NCI-H1930 (cell line): ENCODE measurements at regions not wholly inside any gene's neighbourhood (a gene's known extent, or its start where the extent isn't known, plus 50 kb on each side); places are given as distances from the start of the nearest gene placed in this dataset.
"Not testable (repeated sequence)": the region's sequence is repeated elsewhere in the genome, so short reads cannot be mapped to it uniquely, and the experiment has no call there.

ENCODE experiments used
- DNase-seq, 2 experiments: peaks; one replicate each; lab custom pipeline; 2025; lab: John Stamatoyannopoulos, UW

DNA sequence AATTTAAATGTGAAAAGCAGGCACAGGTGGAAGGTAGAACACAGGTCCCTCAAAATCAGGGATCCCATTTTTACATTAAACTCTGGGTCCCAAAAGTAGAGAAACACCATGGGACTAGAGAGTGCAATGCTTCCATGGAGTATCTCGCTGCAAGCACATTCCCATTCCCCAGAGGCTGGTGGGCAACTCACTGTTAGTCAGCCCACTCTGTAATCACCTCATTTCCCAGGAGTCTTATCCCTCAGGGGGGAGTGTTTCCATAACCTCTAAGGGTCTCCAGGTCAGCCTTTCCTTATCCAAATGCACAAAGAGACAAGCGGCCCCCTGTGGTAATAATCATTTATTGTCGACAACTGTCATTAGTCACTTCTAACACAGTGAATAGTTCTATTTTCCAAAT is 490.1 kb upstream of the LRRC7 start:
- no peak for DNase-seq

- DNase-seq = no peak
These were observed 486.1 kb upstream of the LRRC7 start for GRCh38 chr1:69081668-69082067.

DNA sequence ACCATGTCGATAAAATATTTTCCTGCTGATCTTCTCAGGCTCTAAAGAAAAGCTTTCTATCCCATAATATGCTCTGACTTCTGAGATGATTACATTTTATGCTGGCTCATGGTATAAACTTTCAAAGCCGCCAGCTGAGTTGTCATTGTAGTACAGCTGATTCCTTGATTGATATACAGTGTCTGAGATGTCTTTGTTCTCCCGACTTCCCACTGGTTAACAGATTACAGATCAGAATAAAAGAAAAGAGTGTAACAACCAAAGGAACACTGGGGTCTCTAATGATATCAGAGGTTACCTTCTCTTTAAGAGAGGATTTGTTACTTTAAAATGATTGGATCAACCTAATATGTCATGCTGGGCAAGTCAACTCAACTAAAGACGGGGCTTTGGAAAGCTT is 485.4 kb upstream of the LRRC7 start:
- DNase-seq = no peak

DNA sequence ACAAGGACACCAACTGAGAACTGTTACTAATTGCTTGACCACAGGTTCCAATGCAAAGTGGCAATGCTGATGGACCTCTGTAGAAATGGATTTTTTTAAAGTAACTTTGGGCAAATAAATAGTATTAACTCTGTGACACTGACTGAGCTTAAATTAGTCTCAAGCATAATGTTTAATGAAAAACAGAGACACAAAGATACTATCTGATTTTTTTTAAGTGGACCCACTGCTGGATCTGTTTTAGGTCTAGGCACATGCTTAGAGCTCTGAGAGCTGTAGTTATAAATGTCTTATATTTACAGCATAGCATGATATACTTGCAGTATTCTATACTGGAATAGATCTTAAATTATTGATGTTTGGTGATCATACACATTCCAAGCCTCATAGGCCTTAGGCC is 481.6 kb upstream of the LRRC7 start:
- no peak for DNase-seq

- no peak for DNase-seq
These were observed 479.2 kb upstream of the LRRC7 start for GRCh38 chr1:69088571-69088970.

DNA sequence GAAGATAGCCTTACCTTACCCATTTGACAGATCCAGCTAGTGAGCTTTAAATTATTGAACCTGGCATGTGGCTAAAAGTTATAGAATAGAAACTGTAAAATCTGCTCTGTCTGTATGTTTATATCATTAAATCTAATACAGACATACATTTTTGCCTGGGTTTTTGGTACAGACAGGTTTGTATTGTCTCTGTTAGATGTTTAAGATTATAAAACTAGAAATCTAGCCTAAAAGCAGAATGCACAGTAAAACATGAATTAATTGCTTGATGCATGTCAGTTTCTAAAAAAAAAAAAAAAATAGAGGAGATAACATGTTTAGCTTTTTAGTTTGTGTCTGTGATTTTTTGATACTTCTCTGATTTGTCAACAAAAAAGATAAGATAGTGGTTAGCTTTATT is 477.6 kb upstream of the LRRC7 start:
- DNase-seq = no peak

- DNase-seq = no peak
These were observed 477.0 kb upstream of the LRRC7 start for GRCh38 chr1:69090752-69091151.

- not testable (repeated sequence) for DNase-seq
These were observed 465.7 kb upstream of the LRRC7 start for GRCh38 chr1:69102058-69102457.

DNA sequence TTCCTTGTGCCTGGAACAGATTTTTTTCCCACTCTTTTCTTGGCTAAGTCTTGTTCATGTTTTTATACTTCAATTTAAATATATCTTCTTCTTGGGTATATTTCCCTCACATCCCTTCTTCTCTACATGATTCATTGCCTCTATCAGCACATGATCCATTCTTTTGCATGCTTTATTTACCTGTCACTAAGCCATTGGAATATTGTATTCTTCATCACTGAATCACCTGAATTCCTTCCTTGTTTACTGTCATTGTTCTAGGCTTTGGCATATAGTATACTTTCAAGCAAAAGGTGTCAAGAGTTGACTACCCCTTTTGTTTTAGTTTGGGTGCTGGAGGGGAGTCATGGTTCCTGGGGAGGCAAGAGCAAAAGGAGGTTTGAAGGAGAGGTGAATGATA is 464.5 kb upstream of the LRRC7 start:
- no peak for DNase-seq

- no peak for DNase-seq
These were observed 463.9 kb upstream of the LRRC7 start for GRCh38 chr1:69103705-69104385.

- DNase-seq = no peak
These were observed 462.8 kb upstream of the LRRC7 start for GRCh38 chr1:69104894-69105293.

DNA sequence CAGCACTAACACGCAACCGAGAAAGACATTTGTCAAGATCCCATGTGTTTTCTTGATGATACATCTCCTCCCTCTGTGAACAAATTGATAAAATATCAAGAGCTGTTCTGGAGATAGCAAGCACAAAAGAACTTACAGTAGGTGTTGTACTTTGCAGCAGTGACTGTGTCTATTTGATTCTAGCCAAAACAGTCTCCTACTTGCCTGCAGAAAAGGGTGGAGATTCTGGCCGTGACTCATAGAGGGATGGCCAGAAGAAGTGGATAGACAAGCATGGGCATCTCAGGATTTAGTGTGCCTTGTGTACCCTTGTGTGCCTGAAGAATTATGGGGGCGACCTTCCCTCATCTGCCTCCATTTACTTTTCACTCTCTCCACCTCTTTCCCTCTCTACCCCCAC is 458.4 kb upstream of the LRRC7 start:
- no peak for DNase-seq

GRCh38 chr1:69110851-69111250 is 456.9 kb upstream of the LRRC7 start:
- no peak for DNase-seq

GRCh38 chr1:69120126-69120741 is 447.5 kb upstream of the LRRC7 start:
- DNase-seq = not testable (repeated sequence)

- no peak for DNase-seq
These were observed 446.9 kb upstream of the LRRC7 start for GRCh38 chr1:69120817-69121216.

DNA sequence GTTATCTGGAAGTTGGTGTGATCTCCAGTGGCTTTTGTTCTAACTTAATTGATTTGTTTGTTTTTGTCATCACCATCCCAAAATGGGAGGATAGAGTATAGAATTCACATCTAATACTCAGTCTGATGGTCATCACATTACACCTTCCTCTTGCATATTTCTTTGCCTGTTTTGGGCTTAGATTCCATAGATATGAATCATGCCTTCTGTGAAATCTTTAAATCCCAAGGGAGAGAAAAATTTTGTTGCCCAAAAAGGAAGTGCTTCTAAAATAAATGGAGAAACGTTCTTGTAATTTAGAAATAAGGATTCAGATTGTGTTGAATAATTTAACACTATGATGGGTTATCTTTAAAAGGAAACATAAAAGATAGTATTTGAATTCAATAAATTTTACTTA is 446.0 kb upstream of the LRRC7 start:
- DNase-seq = no peak

GRCh38 chr1:69122373-69122772 is 445.3 kb upstream of the LRRC7 start:
- no peak for DNase-seq

DNA sequence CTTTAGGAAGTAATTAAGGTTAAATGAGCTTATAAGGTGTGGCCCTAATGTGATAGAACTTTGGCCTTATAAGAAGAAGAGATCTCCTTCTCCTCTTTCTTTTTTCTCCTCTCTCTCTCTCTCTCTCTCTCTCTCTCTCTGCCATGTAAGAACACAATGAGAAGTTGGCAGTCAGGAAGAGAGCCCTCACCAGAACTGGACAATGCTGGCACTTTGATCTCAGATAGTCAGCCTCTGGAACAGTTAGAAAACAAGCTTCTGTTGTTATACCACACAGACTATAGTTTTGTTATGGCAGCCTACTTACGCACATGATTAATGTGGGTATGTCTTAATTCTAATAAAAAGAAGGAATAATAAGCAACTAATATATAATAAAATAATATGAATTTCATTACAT is 444.2 kb upstream of the LRRC7 start:
- no peak for DNase-seq

- no peak for DNase-seq
These were observed 440.9 kb upstream of the LRRC7 start for GRCh38 chr1:69126796-69127195.

DNA sequence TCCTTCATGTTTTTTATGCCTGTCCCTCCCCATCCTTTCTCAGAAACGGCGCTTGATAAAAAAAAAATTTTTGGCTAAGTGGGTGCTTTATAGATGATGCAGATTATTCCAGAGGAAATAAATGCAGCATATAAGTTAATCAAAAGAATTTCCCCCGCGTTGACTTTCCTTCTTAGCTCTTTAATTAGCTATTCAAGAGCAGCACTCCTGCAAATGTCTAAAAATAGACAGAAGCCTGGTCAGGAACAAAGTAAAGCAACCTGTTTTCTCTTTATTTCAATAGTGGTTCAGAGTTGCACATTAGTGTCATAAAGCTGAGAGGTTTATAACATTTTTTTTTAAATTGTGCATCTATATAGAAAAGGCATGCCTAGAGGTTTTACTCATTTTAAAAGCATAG is 439.5 kb upstream of the LRRC7 start:
- no peak for DNase-seq

DNA sequence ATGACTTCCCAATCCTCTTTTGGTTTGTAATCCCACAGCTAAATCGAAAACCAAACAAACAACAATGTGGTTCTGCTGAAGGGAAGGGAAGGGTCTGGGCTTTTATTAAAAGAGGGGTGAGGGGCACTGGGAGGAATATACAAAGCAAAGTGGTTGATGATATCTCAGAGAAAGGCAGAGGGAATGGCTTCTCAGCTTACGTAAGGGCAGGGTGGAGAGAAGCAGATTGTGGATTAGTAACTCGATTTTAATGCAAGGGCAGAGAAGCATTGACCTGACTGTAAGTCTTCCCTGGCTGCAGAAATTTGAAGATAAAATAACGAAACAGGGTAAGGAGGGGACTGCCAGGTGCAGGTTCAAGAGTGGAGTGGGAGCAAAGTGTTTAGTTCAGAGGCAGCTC is 438.2 kb upstream of the LRRC7 start:
- no peak for DNase-seq

DNA sequence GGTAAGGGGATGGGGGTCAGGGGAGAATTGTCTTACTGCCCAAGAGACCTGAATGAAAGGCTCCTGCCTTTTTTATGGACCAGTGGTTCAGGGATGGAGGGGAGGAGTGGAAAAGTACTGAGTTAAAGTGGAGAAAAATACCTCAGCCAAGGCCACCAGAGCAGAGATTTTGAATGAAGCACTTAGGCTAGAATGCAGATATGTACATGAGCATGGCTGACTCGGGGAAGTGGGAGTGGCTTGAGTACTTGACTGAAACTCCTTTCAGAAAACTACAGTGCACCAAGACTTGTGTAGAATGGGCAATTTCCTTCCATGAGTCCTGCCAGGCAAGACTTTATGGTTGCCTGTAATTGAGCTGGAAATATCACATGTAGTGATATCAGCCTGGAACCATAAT is 429.6 kb upstream of the LRRC7 start:
- DNase-seq = no peak

DNA sequence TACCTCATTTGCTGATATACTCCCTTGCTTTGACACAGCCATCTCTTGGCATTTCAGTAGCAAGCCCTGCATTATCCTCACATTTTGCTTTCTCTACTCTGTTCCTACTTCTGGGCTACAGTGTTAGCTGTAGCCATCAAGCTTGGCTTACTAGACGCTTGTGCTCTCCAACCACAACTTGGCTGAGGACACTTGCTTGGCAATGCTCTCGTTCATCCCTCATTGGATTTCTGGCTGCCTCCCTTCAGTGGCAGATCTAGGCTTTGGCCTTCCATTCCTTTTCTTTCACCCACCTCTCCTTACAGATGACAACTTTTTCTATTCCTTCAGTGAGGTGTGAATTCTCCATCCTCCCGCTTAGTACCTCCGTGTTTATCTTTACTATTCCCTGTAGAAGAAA is 428.7 kb upstream of the LRRC7 start:
- no peak for DNase-seq

GRCh38 chr1:69146303-69146702 is 421.4 kb upstream of the LRRC7 start:
- DNase-seq = no peak
